SK-N-SH (cell line): ENCODE measurements at regions not wholly inside any gene's neighbourhood (a gene's known extent, or its start where the extent isn't known, plus 50 kb on each side); places are given as distances from the start of the nearest gene placed in this dataset.

Experiments used
- CTCF ChIA-PET: fragments of 300-600, 350-600 bp; formaldehyde crosslinking; extraction: SDS; loops from one replicate; lab custom pipeline; 2021; lab: Yijun Ruan, JAX
- POLR2A ChIA-PET: fragments of 350-600 bp; sonication (Branson Sonifier 250); formaldehyde crosslinking; extraction: SDS; loops from one replicate; lab custom pipeline; 2020; ENCODE audit warnings: antibody characterized with exemption, inconsistent platforms; lab: Yijun Ruan, JAX
- DNase-seq: peaks from one replicate; pipeline ENCODE4 v3.0.0; 2012
- H2AFZ ChIP-seq: fragments of 200-600 bp; sonication (generic); 2 replicates; pipeline ENCODE4 v1.8.1; 2016; ENCODE audit warnings: antibody characterized with exemption, mild to moderate bottlenecking, low read depth
- H3F3A ChIP-seq: fragments of 200-600 bp; sonication (generic); replicated peaks from 2 replicates; pipeline ENCODE3; 2016; ENCODE audit warnings: antibody characterized with exemption, mild to moderate bottlenecking; ENCODE audit not compliant: insufficient read depth
- H3K27ac ChIP-seq, 2 experiments: fragments of 200-500 bp in 1 of 2; fragments of 200-600 bp in 1 of 2; sonication (Bioruptor generic) in 1 of 2; sonication (generic), shearing (Covaris generic) in 1 of 2; 2 replicates each; pipeline versions ENCODE4 v1.5.1 to v1.6.1; 2014 to 2016; ENCODE audit warnings: low read depth in 2 of 2, inconsistent platforms in 1 of 2, low read length in 1 of 2, mild to moderate bottlenecking in 1 of 2, mixed read lengths in 1 of 2
- H3K27me3 ChIP-seq: fragments of 200-600 bp; sonication (generic), shearing (Covaris generic); 2 replicates; pipeline ENCODE4 v1.6.1; 2016; ENCODE audit warnings: mixed run types; ENCODE audit not compliant: insufficient read depth
- H3K36me3 ChIP-seq, 2 experiments: fragments of 200-500 bp in 1 of 2; fragments of 200-600 bp in 1 of 2; sonication (Bioruptor generic) in 1 of 2; sonication (generic) in 1 of 2; replicated peaks in 1 of 2; 2 replicates each; pipeline versions ENCODE3 to v1.5.1; 2014 to 2016; ENCODE audit warnings: low read length in 1 of 2, mild to moderate bottlenecking in 1 of 2; ENCODE audit not compliant: insufficient read depth in 2 of 2, control insufficient read depth in 1 of 2
- H3K4me1 ChIP-seq, 2 experiments: fragments of 200-500 bp in 1 of 2; fragments of 200-600 bp in 1 of 2; sonication (Bioruptor generic) in 1 of 2; sonication (generic), shearing (Covaris generic) in 1 of 2; 2 replicates each; pipeline versions ENCODE4 v1.5.1 to v1.6.1; 2014 to 2016; ENCODE audit warnings: low read depth in 1 of 2, low read length in 1 of 2, mixed run types in 1 of 2; ENCODE audit not compliant: insufficient read depth in 2 of 2, control insufficient read depth in 1 of 2
- H3K4me2 ChIP-seq: fragments of 200-600 bp; sonication (generic), shearing (Covaris generic); 2 replicates; pipeline ENCODE4 v1.6.1; 2017; ENCODE audit warnings: mixed run types
- H3K4me3 ChIP-seq, 2 experiments: fragments of 200-500 bp in 1 of 2; fragments of 200-600 bp in 1 of 2; sonication (Bioruptor generic) in 1 of 2; sonication (generic), shearing (Covaris generic) in 1 of 2; 2 replicates each; pipeline versions ENCODE4 v1.5.1 to v1.8.1; 2014 to 2016; ENCODE audit warnings: low read depth in 2 of 2, inconsistent platforms in 1 of 2, low read length in 1 of 2, mild to moderate bottlenecking in 1 of 2, mixed read lengths in 1 of 2, moderate library complexity in 1 of 2
- H3K79me2 ChIP-seq: fragments of 200-600 bp; sonication (generic); 2 replicates; pipeline ENCODE4 v1.8.1; 2017; ENCODE audit warnings: mild to moderate bottlenecking; ENCODE audit not compliant: insufficient read depth
- H3K9ac ChIP-seq: fragments of 200-600 bp; sonication (generic); 2 replicates; pipeline ENCODE4 v1.6.1; 2017; ENCODE audit warnings: mixed run types
- H3K9me2 ChIP-seq: fragments of 200-600 bp; sonication (generic); 2 replicates; pipeline ENCODE4 v1.6.1; 2017; ENCODE audit warnings: mixed run types
- H3K9me3 ChIP-seq: fragments of 200-600 bp; sonication (generic); 2 replicates; pipeline ENCODE4 v1.6.1; 2017; ENCODE audit warnings: mixed run types, mild to moderate bottlenecking, moderate library complexity
- H4K20me1 ChIP-seq: fragments of 200-600 bp; sonication (generic); 2 replicates; pipeline ENCODE4 v1.6.1; 2017; ENCODE audit warnings: mild to moderate bottlenecking, mixed run types; ENCODE audit not compliant: insufficient read depth
- CHD2 ChIP-seq: fragments of 150-350 bp; IDR thresholded peaks from 2 replicates; pipeline ENCODE4 v1.6.1; 2018; ENCODE audit warnings: low read length; ENCODE audit not compliant: partially characterized antibody
- CTCF ChIP-seq: fragments of 200-600 bp; sonication (generic); IDR thresholded peaks from 2 replicates; pipeline ENCODE4 v1.6.1; 2017; ENCODE audit warnings: antibody characterized with exemption, mild to moderate bottlenecking, moderate library complexity
- ELF1 ChIP-seq: IDR thresholded peaks from 2 replicates; pipeline ENCODE4 v1.4.0; 2012
- EZH2phosphoT487 ChIP-seq: fragments of 200-600 bp; sonication (generic); IDR thresholded peaks from 2 replicates; pipeline ENCODE4 v1.6.1; 2017; ENCODE audit warnings: low read depth, mixed run types, mild to moderate bottlenecking, antibody characterized with exemption, moderate library complexity, borderline replicate concordance
- FOSL2 ChIP-seq: IDR thresholded peaks from 2 replicates; pipeline ENCODE4 v1.4.0; 2012; ENCODE audit warnings: low read depth, mild to moderate bottlenecking, moderate library complexity, borderline replicate concordance
- FOXM1 ChIP-seq: IDR thresholded peaks from 2 replicates; pipeline ENCODE4 v1.4.0; 2012; ENCODE audit warnings: low read depth, mild to moderate bottlenecking
- GABPA ChIP-seq: IDR thresholded peaks from 2 replicates; pipeline ENCODE4 v1.4.0; 2012; ENCODE audit warnings: low read depth, mild to moderate bottlenecking
- IRF3 ChIP-seq: fragments of 150-350 bp; IDR thresholded peaks from 2 replicates; pipeline ENCODE4 v1.6.1; 2016; ENCODE audit warnings: mild to moderate bottlenecking, low read depth, low read length
- JUND ChIP-seq: IDR thresholded peaks from 2 replicates; pipeline ENCODE4 v1.4.0; 2012
- MXI1 ChIP-seq: IDR thresholded peaks from 2 replicates; pipeline ENCODE4 v1.6.1; 2012; ENCODE audit warnings: mild to moderate bottlenecking, low read depth, low read length, improper control_type of control experiment
- NRF1 ChIP-seq: IDR thresholded peaks from 2 replicates; pipeline ENCODE4 v1.6.1; 2012; ENCODE audit warnings: low read depth, mild to moderate bottlenecking, low read length
- POLR2AphosphoS5 ChIP-seq: IDR thresholded peaks from 2 replicates; pipeline ENCODE4 v1.6.1; 2012; ENCODE audit warnings: low read depth, low read length
- RFX5 ChIP-seq: IDR thresholded peaks from 2 replicates; pipeline ENCODE4 v1.6.1; 2012; ENCODE audit warnings: mild to moderate bottlenecking, improper control_type of control experiment, low read length
- SIN3A ChIP-seq: IDR thresholded peaks from 2 replicates; pipeline ENCODE4 v1.6.1; 2012; ENCODE audit warnings: low read depth, mild to moderate bottlenecking, low read length, moderate library complexity, borderline replicate concordance
- TAF1 ChIP-seq: IDR thresholded peaks from 2 replicates; pipeline ENCODE4 v1.6.1; 2012; ENCODE audit warnings: low read depth, mild to moderate bottlenecking, low read length, moderate library complexity, borderline replicate concordance
- TCF12 ChIP-seq: IDR thresholded peaks from 2 replicates; pipeline ENCODE4 v1.4.0; 2012
- USF1 ChIP-seq: IDR thresholded peaks from 2 replicates; pipeline ENCODE4 v1.4.0; 2012; ENCODE audit warnings: low read depth, borderline replicate concordance
- USF2 ChIP-seq: fragments of 150-350 bp; IDR thresholded peaks from 2 replicates; pipeline ENCODE4 v1.6.1; 2017; ENCODE audit warnings: antibody characterized with exemption, low read length, low read depth, borderline replicate concordance
- YY1 ChIP-seq: IDR thresholded peaks from 2 replicates; pipeline ENCODE4 v1.4.0; 2012; ENCODE audit warnings: low read depth, mild to moderate bottlenecking
- ZBTB33 ChIP-seq: IDR thresholded peaks from 2 replicates; pipeline ENCODE4 v1.4.0; 2012; ENCODE audit warnings: low read depth, borderline replicate concordance
- WGBS: methylation state at CpG from one replicate; pipeline ENCODE4 v1.1.6; 2017; ENCODE audit warnings: low lambda C conversion rate; 5-methylcytosine and 5-hydroxymethylcytosine counted together

GRCh38 chr1:14321422-14321821, 277.1 kb upstream of the KAZN start:
- ChIA-PET POLR2A (no interaction called here), CTCF (no interaction called here)
- Histone ChIP-seq H4K20me1 (no peaks in the 10 kb centered on the region), H3K27ac (no peak overlapping the region), H3K4me2 (no peak overlapping the region), H2AFZ (no peak overlapping the region), H3K9ac (no peak overlapping the region), H3K4me3 (no peak overlapping the region), H3K4me1 (no peaks in the 10 kb centered on the region), H3F3A (no peaks in the 10 kb centered on the region), H3K79me2 (no peaks in the 10 kb centered on the region), H3K36me3 (no peaks in the 10 kb centered on the region), H3K9me3 (no peaks in the 10 kb centered on the region), H3K9me2 (no peaks in the 10 kb centered on the region)
- DNase-seq: no peak
- 13% methylated on average over 1 of the region's 1 CpG for WGBS
- TF ChIP-seq CHD2 (no peak), USF2 (no peak), ELF1 (no peak), TCF12 (no peak), RFX5 (no peak)
- TF ChIP-seq, all 33 proteins: peak for 0
- H3K27me3 ChIP-seq: no peaks in the 10 kb centered on the region

GRCh38 chr1:14323568-14324247, 274.8 kb upstream of the KAZN start:
- Histone ChIP-seq H3K4me2 (no peak overlapping the region), H3K27me3 (no peaks in the 10 kb centered on the region), H3K9ac (no peak overlapping the region), H4K20me1 (no peaks in the 10 kb centered on the region), H3K36me3 (no peaks in the 10 kb centered on the region), H3F3A (no peaks in the 10 kb centered on the region), H3K27ac (no peak overlapping the region), H3K9me3 (no peaks in the 10 kb centered on the region), H3K79me2 (no peaks in the 10 kb centered on the region), H3K4me3 (no peak overlapping the region), H3K9me2 (no peaks in the 10 kb centered on the region), H3K4me1 (no peaks in the 10 kb centered on the region), H2AFZ (no peak overlapping the region)
- ChIA-PET POLR2A (no interaction called here), CTCF (no interaction called here)
- no peak for TF ChIP-seq USF1
- TF ChIP-seq TCF12: no peak
- TF ChIP-seq FOSL2: no peak
- TF ChIP-seq YY1: no peak
- TF ChIP-seq CHD2: no peak
- no peak for TF ChIP-seq TAF1
- TF ChIP-seq IRF3: no peak
- no peak for TF ChIP-seq POLR2AphosphoS5
- no peak for TF ChIP-seq CTCF
- TF ChIP-seq FOXM1: no peak
- TF ChIP-seq NRF1: no peak
- no peak for TF ChIP-seq JUND
- TF ChIP-seq GABPA: no peak
- no peak for TF ChIP-seq EZH2phosphoT487
- no peak for TF ChIP-seq USF2
- no peak for TF ChIP-seq ZBTB33
- TF ChIP-seq MXI1: no peak
- no peak for TF ChIP-seq SIN3A
- no peak for TF ChIP-seq RFX5
- 4% methylated on average over 2 of the region's 2 CpGs for WGBS
- DNase-seq: no peak
